Ishikawa (cell line): ENCODE measurements at regions not wholly inside any gene's neighbourhood (a gene's known extent, or its start where the extent isn't known, plus 50 kb on each side); places are given as distances from the start of the nearest gene placed in this dataset.

Source experiments
- CEBPB ChIP-seq: IDR thresholded peaks from 2 replicates; pipeline ENCODE4 v1.6.1; 2012
- CREB1 ChIP-seq: IDR thresholded peaks from 2 replicates; pipeline ENCODE4 v1.6.1; 2012; ENCODE audit warnings: low read depth
- EGR1 ChIP-seq: IDR thresholded peaks from 2 replicates; pipeline ENCODE4 v1.6.1; 2012
- EP300 ChIP-seq: IDR thresholded peaks from 2 replicates; pipeline ENCODE4 v1.6.1; 2012; ENCODE audit warnings: borderline replicate concordance
- FOXM1 ChIP-seq: IDR thresholded peaks from 2 replicates; pipeline ENCODE4 v1.6.1; 2012; ENCODE audit warnings: low read depth, borderline replicate concordance
- NFIC ChIP-seq: IDR thresholded peaks from 2 replicates; pipeline ENCODE4 v1.6.1; 2012
- RAD21 ChIP-seq: IDR thresholded peaks from 2 replicates; pipeline ENCODE4 v1.6.1; 2012; ENCODE audit warnings: low read depth
- REST ChIP-seq: IDR thresholded peaks from 2 replicates; pipeline ENCODE4 v1.6.1; 2012; ENCODE audit warnings: low read depth, mild to moderate bottlenecking
- TCF12 ChIP-seq: IDR thresholded peaks from 2 replicates; pipeline ENCODE4 v1.6.1; 2012; ENCODE audit warnings: low read depth
- YY1 ChIP-seq: IDR thresholded peaks from 2 replicates; pipeline ENCODE4 v1.6.1; 2012; ENCODE audit warnings: low read depth
- ZBTB7A ChIP-seq: IDR thresholded peaks from 2 replicates; pipeline ENCODE4 v1.6.1; 2012; ENCODE audit warnings: low read depth
- TF ChIP-seq, protein P1 (sequence below): IDR thresholded peaks from 2 replicates; pipeline ENCODE4 v1.6.1; 2012
- TF ChIP-seq, protein P2 (sequence below): IDR thresholded peaks from 2 replicates; pipeline ENCODE4 v1.6.1; 2012

- TF ChIP-seq, protein P1, sequence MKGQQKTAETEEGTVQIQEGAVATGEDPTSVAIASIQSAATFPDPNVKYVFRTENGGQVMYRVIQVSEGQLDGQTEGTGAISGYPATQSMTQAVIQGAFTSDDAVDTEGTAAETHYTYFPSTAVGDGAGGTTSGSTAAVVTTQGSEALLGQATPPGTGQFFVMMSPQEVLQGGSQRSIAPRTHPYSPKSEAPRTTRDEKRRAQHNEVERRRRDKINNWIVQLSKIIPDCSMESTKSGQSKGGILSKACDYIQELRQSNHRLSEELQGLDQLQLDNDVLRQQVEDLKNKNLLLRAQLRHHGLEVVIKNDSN = no peak
- no peak for TF ChIP-seq CEBPB
- TF ChIP-seq EGR1 = no peak
- TF ChIP-seq RAD21 = no peak
- no peak for TF ChIP-seq REST
- TF ChIP-seq ZBTB7A = no peak
- TF ChIP-seq, protein P2, sequence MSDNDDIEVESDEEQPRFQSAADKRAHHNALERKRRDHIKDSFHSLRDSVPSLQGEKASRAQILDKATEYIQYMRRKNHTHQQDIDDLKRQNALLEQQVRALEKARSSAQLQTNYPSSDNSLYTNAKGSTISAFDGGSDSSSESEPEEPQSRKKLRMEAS = no peak
- TF ChIP-seq TCF12 = no peak
- TF ChIP-seq EP300 = no peak
- peak; percentile 48; the same call in 1 of the 2 replicates for TF ChIP-seq NFIC
- no peak for TF ChIP-seq FOXM1
- TF ChIP-seq CREB1 = no peak
- no peak for TF ChIP-seq YY1
These were observed 673.2 kb upstream of the PCDH15 start for GRCh38 chr10:55474258-55474657.
